Mesendoderm (in vitro differentiated cells): ENCODE measurements at regions not wholly inside any gene's neighbourhood (a gene's known extent, or its start where the extent isn't known, plus 50 kb on each side); places are given as distances from the start of the nearest gene placed in this dataset.

Experiments used
- DNase-seq: peaks from one replicate; pipeline ENCODE4 v3.0.0; 2013
- H2AK5ac ChIP-seq: 2 replicates; pipeline ENCODE4 v1.6.1; 2013; ENCODE audit warnings: low read length, inconsistent platforms
- H2BK120ac ChIP-seq: 2 replicates; pipeline ENCODE4 v1.6.1; 2013; ENCODE audit warnings: low read depth, mild to moderate bottlenecking, low read length, moderate library complexity, mixed read lengths
- H2BK15ac ChIP-seq: replicated peaks from 2 replicates; pipeline ENCODE4 v1.6.1; 2013; ENCODE audit warnings: low read depth, mild to moderate bottlenecking, moderate library complexity
- H2BK5ac ChIP-seq: 2 replicates; pipeline ENCODE4 v1.6.1; 2013; ENCODE audit warnings: low read length, inconsistent platforms
- H3K18ac ChIP-seq: 2 replicates; pipeline ENCODE4 v1.6.1; 2013; ENCODE audit warnings: mild to moderate bottlenecking, low read length, mixed read lengths
- H3K23ac ChIP-seq: one replicate; pipeline ENCODE4 v1.6.1; 2013; ENCODE audit warnings: low read length
- H3K27ac ChIP-seq: 2 replicates; pipeline ENCODE4 v1.5.1; 2013; ENCODE audit warnings: low read depth, mild to moderate bottlenecking, inconsistent platforms, low read length, moderate library complexity
- H3K27me3 ChIP-seq: 2 replicates; pipeline ENCODE4 v1.6.1; 2013; ENCODE audit warnings: low read length, control low read depth, mild to moderate bottlenecking, inconsistent platforms; ENCODE audit not compliant: insufficient read depth, poor library complexity
- H3K36me3 ChIP-seq: 2 replicates; pipeline ENCODE4 v1.6.1; 2013; ENCODE audit warnings: low read length, inconsistent platforms; ENCODE audit not compliant: control insufficient read depth, insufficient read depth
- H3K4ac ChIP-seq: one replicate; pipeline ENCODE4 v1.6.1; 2013; ENCODE audit warnings: low read depth, mild to moderate bottlenecking, low read length, moderate library complexity
- H3K4me1 ChIP-seq: 2 replicates; pipeline ENCODE4 v1.6.1; 2013; ENCODE audit warnings: low read depth, low read length, inconsistent platforms; ENCODE audit not compliant: control insufficient read depth
- H3K4me2 ChIP-seq: 2 replicates; pipeline ENCODE4 v1.6.1; 2013; ENCODE audit warnings: low read length
- H3K4me3 ChIP-seq: 2 replicates; pipeline ENCODE4 v1.5.1; 2013; ENCODE audit warnings: mild to moderate bottlenecking, low read length
- H3K56ac ChIP-seq: one replicate; pipeline ENCODE4 v1.6.1; 2013; ENCODE audit warnings: low read length
- H3K79me1 ChIP-seq: 2 replicates; pipeline ENCODE4 v1.6.1; 2013; ENCODE audit warnings: low read length, inconsistent platforms
- H3K79me2 ChIP-seq: 2 replicates; pipeline ENCODE4 v1.6.1; 2013; ENCODE audit warnings: mild to moderate bottlenecking, low read length; ENCODE audit not compliant: control insufficient read depth, insufficient read depth
- H3K9ac ChIP-seq: 2 replicates; pipeline ENCODE4 v1.6.1; 2013; ENCODE audit warnings: low read length, inconsistent platforms
- H4K5ac ChIP-seq: one replicate; pipeline ENCODE4 v1.6.1; 2013; ENCODE audit warnings: low read length
- H4K8ac ChIP-seq: one replicate; pipeline ENCODE4 v1.6.1; 2013; ENCODE audit warnings: low read depth, mild to moderate bottlenecking, control low read depth, low read length, moderate library complexity
- WGBS: extraction: QIAGEN DNeasy Blood & Tissue Kit; methylation state at CpG from one replicate; pipeline ENCODE4 v1.1.7; 2013; ENCODE audit warnings: low lambda C conversion rate, missing lambda C conversion rate; ENCODE audit not compliant: insufficient coverage; ENCODE audit errors: extremely low coverage; 5-methylcytosine and 5-hydroxymethylcytosine counted together

- H3K18ac ChIP-seq = no peak overlapping the region
- no peaks in the 10 kb centered on the region for H3K27me3 ChIP-seq
- H3K36me3 ChIP-seq = no peaks in the 10 kb centered on the region
- no peak for DNase-seq
- H2BK5ac ChIP-seq = no peak overlapping the region
- H3K4me1 ChIP-seq = no peaks in the 10 kb centered on the region
- H3K4ac ChIP-seq = no peak overlapping the region
- no peak overlapping the region for H3K23ac ChIP-seq
- H4K8ac ChIP-seq = no peak overlapping the region
- no peak overlapping the region for H3K9ac ChIP-seq
- no peaks in the 10 kb centered on the region for H3K79me2 ChIP-seq
- no peak overlapping the region for H3K56ac ChIP-seq
- no peak overlapping the region for H2BK120ac ChIP-seq
- H3K4me3 ChIP-seq = no peak overlapping the region
- H4K5ac ChIP-seq = no peak overlapping the region
- no peak overlapping the region for H2BK15ac ChIP-seq
- H3K79me1 ChIP-seq = no peaks in the 10 kb centered on the region
- H3K4me2 ChIP-seq = no peak overlapping the region
- WGBS = no CpG with 5 or more reads among the region's 14 CpGs
- H3K27ac ChIP-seq = no peak overlapping the region
- no peak overlapping the region for H2AK5ac ChIP-seq
These were observed 472.3 kb downstream of the CDH26 start for GRCh38 chr20:60430516-60431001.

- no CpG with 5 or more reads among the region's 5 CpGs for WGBS
- Histone ChIP-seq H3K4me1 (no peaks in the 10 kb centered on the region), H3K23ac (no peak overlapping the region), H2AK5ac (no peak overlapping the region), H3K36me3 (no peaks in the 10 kb centered on the region), H3K27me3 (no peaks in the 10 kb centered on the region), H3K9ac (no peak overlapping the region), H3K56ac (no peak overlapping the region), H3K79me1 (no peaks in the 10 kb centered on the region), H3K4me3 (no peak overlapping the region), H3K4me2 (no peak overlapping the region), H2BK120ac (no peak overlapping the region), H3K79me2 (no peaks in the 10 kb centered on the region), H3K4ac (no peak overlapping the region), H2BK5ac (no peak overlapping the region), H3K18ac (no peak overlapping the region), H3K27ac (no peak overlapping the region), H4K8ac (no peak overlapping the region), H4K5ac (no peak overlapping the region), H2BK15ac (no peak overlapping the region)
- DNase-seq = no peak
These were observed 473.1 kb downstream of the CDH26 start for GRCh38 chr20:60431349-60431748.

DNA sequence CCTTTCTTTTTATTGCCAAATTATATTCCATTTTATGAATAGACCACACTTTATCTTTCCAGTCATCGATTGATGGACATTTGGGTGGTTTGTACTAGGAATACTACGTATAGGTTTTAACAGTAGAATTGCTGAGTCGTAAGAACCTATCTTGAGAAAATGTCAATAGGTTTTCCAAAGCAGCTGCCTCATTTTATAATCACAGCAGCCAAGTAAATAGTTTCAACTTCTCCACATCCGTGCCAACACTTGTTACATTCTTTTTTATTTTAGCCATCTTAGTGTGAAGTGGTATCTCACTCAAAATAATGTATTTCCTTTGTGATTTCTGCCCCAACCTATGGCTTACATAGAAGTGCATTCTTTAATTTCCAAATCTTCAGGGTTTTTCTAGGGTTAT, 479.2 kb downstream of the CDH26 start:
- Histone ChIP-seq H2AK5ac (no peak overlapping the region), H3K18ac (no peak overlapping the region), H2BK5ac (no peak overlapping the region), H2BK15ac (no peak overlapping the region), H3K56ac (no peak overlapping the region), H3K79me1 (no peaks in the 10 kb centered on the region), H3K23ac (no peak overlapping the region), H3K79me2 (no peaks in the 10 kb centered on the region), H3K4me1 (no peaks in the 10 kb centered on the region), H4K5ac (no peak overlapping the region), H4K8ac (no peak overlapping the region), H3K27ac (no peak overlapping the region), H3K4me2 (no peak overlapping the region), H2BK120ac (no peak overlapping the region), H3K9ac (no peak overlapping the region), H3K4me3 (no peak overlapping the region), H3K27me3 (no peaks in the 10 kb centered on the region), H3K36me3 (no peaks in the 10 kb centered on the region), H3K4ac (no peak overlapping the region)
- no CpG with 5 or more reads among the region's 4 CpGs for WGBS
- DNase-seq = no peak

- H3K18ac ChIP-seq = no peak overlapping the region
- no peak overlapping the region for H2BK5ac ChIP-seq
- WGBS = no CpG with 5 or more reads among the region's 9 CpGs
- H3K56ac ChIP-seq = no peak overlapping the region
- no peaks in the 10 kb centered on the region for H3K79me1 ChIP-seq
- H3K27me3 ChIP-seq = no peaks in the 10 kb centered on the region
- no peak overlapping the region for H2BK120ac ChIP-seq
- DNase-seq = no peak
- no peaks in the 10 kb centered on the region for H3K4me1 ChIP-seq
- H2AK5ac ChIP-seq = no peak overlapping the region
- H2BK15ac ChIP-seq = no peak overlapping the region
- H3K4me2 ChIP-seq = no peak overlapping the region
- H3K27ac ChIP-seq = no peak overlapping the region
- H3K79me2 ChIP-seq = no peaks in the 10 kb centered on the region
- H4K5ac ChIP-seq = no peak overlapping the region
- H3K9ac ChIP-seq = no peak overlapping the region
- no peak overlapping the region for H3K4me3 ChIP-seq
- H4K8ac ChIP-seq = no peak overlapping the region
- no peak overlapping the region for H3K23ac ChIP-seq
- H3K4ac ChIP-seq = no peak overlapping the region
- no peaks in the 10 kb centered on the region for H3K36me3 ChIP-seq
These were observed 488.3 kb downstream of the CDH26 start for GRCh38 chr20:60446267-60447111.

DNA sequence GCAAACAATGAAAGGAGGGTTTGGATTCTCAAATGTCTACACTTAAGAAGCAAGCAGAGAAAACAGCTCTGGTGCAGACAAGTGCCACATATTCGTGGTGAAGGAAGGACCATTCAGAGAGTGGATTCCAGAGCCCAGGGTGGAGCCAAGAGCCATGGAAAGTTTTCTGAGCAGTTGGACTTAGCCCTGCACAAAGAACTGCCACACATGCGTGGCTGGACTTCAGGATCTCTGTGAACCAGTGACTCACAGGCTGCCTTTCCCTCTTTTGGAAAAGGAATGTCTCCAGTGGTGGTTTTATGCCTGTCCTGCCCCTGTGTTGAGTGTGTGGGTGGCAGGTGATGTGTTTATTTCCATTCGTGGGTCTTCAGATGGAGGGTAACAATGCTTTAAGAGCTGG, 489.5 kb downstream of the CDH26 start:
- Histone ChIP-seq H3K79me1 (no peaks in the 10 kb centered on the region), H2AK5ac (no peak overlapping the region), H3K4me3 (no peak overlapping the region), H3K4me1 (no peaks in the 10 kb centered on the region), H3K18ac (no peak overlapping the region), H2BK120ac (no peak overlapping the region), H3K36me3 (no peaks in the 10 kb centered on the region), H2BK15ac (no peak overlapping the region), H3K56ac (no peak overlapping the region), H3K27ac (no peak overlapping the region), H3K79me2 (no peaks in the 10 kb centered on the region), H4K5ac (no peak overlapping the region), H3K27me3 (no peaks in the 10 kb centered on the region), H3K9ac (no peak overlapping the region), H4K8ac (no peak overlapping the region), H2BK5ac (no peak overlapping the region), H3K23ac (no peak overlapping the region), H3K4ac (no peak overlapping the region), H3K4me2 (no peak overlapping the region)
- no peak for DNase-seq
- no CpG with 5 or more reads among the region's 3 CpGs for WGBS
